ENCODE measurements at regions not wholly inside any gene's neighbourhood (a gene's known extent, or its start where the extent isn't known, plus 50 kb on each side); places are given as distances from the start of the nearest gene placed in this dataset.
"Not testable (repeated sequence)": the region's sequence is repeated elsewhere in the genome, so short reads cannot be mapped to it uniquely, and the experiment has no call there.

- no peak for DNase-seq (ENCODE audit: low spot score)
These were observed 289.6 kb downstream of the SOCS6 start for GRCh38 chr18:70578480-70578879.

GRCh38 chr18:70577023-70577420 lies 288.2 kb downstream of the SOCS6 start:
- no peak for DNase-seq (ENCODE audit: low spot score)

- no peak for DNase-seq (ENCODE audit: low spot score)
These were observed 287.6 kb downstream of the SOCS6 start for GRCh38 chr18:70576276-70577022.

- DNase-seq (ENCODE audit: low spot score): not testable (repeated sequence)
These were observed 286.1 kb downstream of the SOCS6 start for GRCh38 chr18:70574951-70575350.

GRCh38 chr18:70569647-70570046 lies 280.8 kb downstream of the SOCS6 start:
- DNase-seq (ENCODE audit: low spot score): not testable (repeated sequence)

GRCh38 chr18:70559446-70559845 lies 270.6 kb downstream of the SOCS6 start:
- no peak for DNase-seq (ENCODE audit: low spot score)

GRCh38 chr18:70558371-70558770 lies 269.5 kb downstream of the SOCS6 start:
- no peak for DNase-seq (ENCODE audit: low spot score)

GRCh38 chr18:70554854-70555445 lies 266.1 kb downstream of the SOCS6 start:
- DNase-seq (ENCODE audit: low spot score): no peak

- DNase-seq (ENCODE audit: low spot score): no peak
These were observed 265.1 kb downstream of the SOCS6 start for GRCh38 chr18:70553936-70554260.

GRCh38 chr18:70553245-70553935 lies 264.5 kb downstream of the SOCS6 start:
- no peak for DNase-seq (ENCODE audit: low spot score)

GRCh38 chr18:70536370-70537062 lies 247.7 kb downstream of the SOCS6 start:
- no peak for DNase-seq (ENCODE audit: low spot score)

- no peak for DNase-seq (ENCODE audit: low spot score)
These were observed 246.2 kb downstream of the SOCS6 start for GRCh38 chr18:70535041-70535440.

GRCh38 chr18:70525322-70525721 lies 236.5 kb downstream of the SOCS6 start:
- not testable (repeated sequence) for DNase-seq (ENCODE audit: low spot score)

GRCh38 chr18:70523792-70524182 lies 234.9 kb downstream of the SOCS6 start:
- DNase-seq (ENCODE audit: low spot score): no peak

GRCh38 chr18:70523035-70523791 lies 234.4 kb downstream of the SOCS6 start:
- DNase-seq (ENCODE audit: low spot score): no peak

GRCh38 chr18:70522183-70522680 lies 233.4 kb downstream of the SOCS6 start:
- no peak for DNase-seq (ENCODE audit: low spot score)

- no peak for DNase-seq (ENCODE audit: low spot score)
These were observed 232.0 kb downstream of the SOCS6 start for GRCh38 chr18:70520867-70521266.

- no peak for DNase-seq (ENCODE audit: low spot score)
These were observed 224.8 kb downstream of the SOCS6 start for GRCh38 chr18:70513502-70514171.

- DNase-seq (ENCODE audit: low spot score): no peak
These were observed 219.1 kb downstream of the SOCS6 start for GRCh38 chr18:70507970-70508369.

GRCh38 chr18:70506511-70506910 lies 217.7 kb downstream of the SOCS6 start:
- DNase-seq (ENCODE audit: low spot score): no peak

- no peak for DNase-seq (ENCODE audit: low spot score)
These were observed 214.2 kb downstream of the SOCS6 start for GRCh38 chr18:70503060-70503459.

Measured in SW480 (cell line).